H9 (cell line): ENCODE measurements at regions not wholly inside any gene's neighbourhood (a gene's known extent, or its start where the extent isn't known, plus 50 kb on each side); places are given as distances from the start of the nearest gene placed in this dataset.

Experiments used
- DNase-seq: peaks from one replicate; pipeline ENCODE4 v3.0.0-alpha.2; 2017
- H2AFZ ChIP-seq: one replicate; pipeline ENCODE4 v1.6.1; 2013; ENCODE audit warnings: mild to moderate bottlenecking, low read length, control low read depth, moderate library complexity
- H2AK5ac ChIP-seq: 2 replicates; pipeline ENCODE4 v1.6.1; 2013; ENCODE audit warnings: low read length, control low read depth, mixed read lengths; ENCODE audit not compliant: insufficient read length
- H2BK120ac ChIP-seq: one replicate; pipeline ENCODE4 v1.6.1; 2013; ENCODE audit warnings: low read depth, mild to moderate bottlenecking, low read length, control low read depth, inconsistent platforms; ENCODE audit not compliant: poor library complexity, severe bottlenecking
- H2BK12ac ChIP-seq: 2 replicates; pipeline ENCODE4 v1.6.1; 2013; ENCODE audit warnings: low read length, control low read depth, mixed read lengths, low read depth; ENCODE audit not compliant: insufficient read length
- H2BK15ac ChIP-seq: 2 replicates; pipeline ENCODE4 v1.6.1; 2013; ENCODE audit warnings: low read depth, low read length, control low read depth
- H2BK20ac ChIP-seq: one replicate; pipeline ENCODE4 v1.6.1; 2013; ENCODE audit warnings: low read depth, mild to moderate bottlenecking, low read length, control low read depth, inconsistent platforms; ENCODE audit not compliant: poor library complexity, severe bottlenecking
- H2BK5ac ChIP-seq: 2 replicates; pipeline ENCODE4 v1.6.1; 2013; ENCODE audit warnings: low read length, control low read depth, mixed read lengths; ENCODE audit not compliant: insufficient read length
- H3K14ac ChIP-seq: 2 replicates; pipeline ENCODE4 v1.6.1; 2013; ENCODE audit warnings: low read length, control low read depth; ENCODE audit not compliant: insufficient read depth
- H3K18ac ChIP-seq: 2 replicates; pipeline ENCODE4 v1.6.1; 2013; ENCODE audit warnings: low read depth, mild to moderate bottlenecking, mixed read lengths, low read length, control low read depth; ENCODE audit not compliant: insufficient read length
- H3K23ac ChIP-seq: 2 replicates; pipeline ENCODE4 v1.6.1; 2013; ENCODE audit warnings: low read length, control low read depth, mixed read lengths, low read depth; ENCODE audit not compliant: insufficient read length
- H3K23me2 ChIP-seq: 2 replicates; pipeline ENCODE4 v1.6.1; 2013; ENCODE audit warnings: low read depth, mild to moderate bottlenecking, mixed read lengths, low read length, control low read depth; ENCODE audit not compliant: insufficient read length, poor library complexity, severe bottlenecking
- H3K27ac ChIP-seq: 2 replicates; pipeline ENCODE4 v1.5.1; 2013; ENCODE audit warnings: low read length, control low read depth, mixed read lengths, low read depth; ENCODE audit not compliant: insufficient read length
- H3K27me3 ChIP-seq: 2 replicates; pipeline ENCODE4 v1.6.1; 2013; ENCODE audit warnings: low read length, control low read depth, inconsistent platforms; ENCODE audit not compliant: insufficient read depth
- H3K4ac ChIP-seq: 2 replicates; pipeline ENCODE4 v1.6.1; 2013; ENCODE audit warnings: low read depth, mild to moderate bottlenecking, control low read depth, inconsistent platforms, low read length, moderate library complexity
- H3K4me1 ChIP-seq: 2 replicates; pipeline ENCODE4 v1.6.1; 2013; ENCODE audit warnings: low read length, control low read depth, inconsistent platforms; ENCODE audit not compliant: insufficient read depth
- H3K4me2 ChIP-seq: 2 replicates; pipeline ENCODE4 v1.6.1; 2013; ENCODE audit warnings: low read length, control low read depth, mixed read lengths; ENCODE audit not compliant: insufficient read length, insufficient read depth
- H3K56ac ChIP-seq: 2 replicates; pipeline ENCODE4 v1.6.1; 2013; ENCODE audit warnings: low read depth, mild to moderate bottlenecking, mixed read lengths, low read length, control low read depth; ENCODE audit not compliant: insufficient read length
- H3K79me1 ChIP-seq: 2 replicates; pipeline ENCODE4 v1.6.1; 2013; ENCODE audit warnings: low read depth, mild to moderate bottlenecking, moderate library complexity, low read length, control low read depth, inconsistent platforms; ENCODE audit not compliant: insufficient read depth, poor library complexity, severe bottlenecking
- H3K79me2 ChIP-seq: 2 replicates; pipeline ENCODE4 v1.6.1; 2013; ENCODE audit warnings: low read length, control low read depth, inconsistent platforms; ENCODE audit not compliant: insufficient read depth
- H3K9ac ChIP-seq: 2 replicates; pipeline ENCODE4 v1.6.1; 2013; ENCODE audit warnings: low read length, control low read depth, mixed read lengths; ENCODE audit not compliant: insufficient read length; ENCODE audit errors: extremely low read depth
- H3K9me3 ChIP-seq: one replicate; pipeline ENCODE4 v1.6.1; 2013; ENCODE audit warnings: low read depth, low read length, inconsistent platforms; ENCODE audit not compliant: control insufficient read depth
- H3T11ph ChIP-seq: one replicate; pipeline ENCODE4 v1.6.1; 2013; ENCODE audit warnings: mild to moderate bottlenecking, low read length, control low read depth, inconsistent platforms
- H4K20me1 ChIP-seq: one replicate; pipeline ENCODE4 v1.6.1; 2013; ENCODE audit not compliant: control insufficient read depth, insufficient read length, insufficient read depth
- H4K5ac ChIP-seq: 2 replicates; pipeline ENCODE4 v1.6.1; 2013; ENCODE audit warnings: low read depth, mild to moderate bottlenecking, mixed read lengths, low read length, control low read depth; ENCODE audit not compliant: insufficient read length
- H4K8ac ChIP-seq: replicated peaks from 2 replicates; pipeline ENCODE4 v1.6.1; 2013; ENCODE audit warnings: low read length, control low read depth, mixed read lengths, low read depth; ENCODE audit not compliant: insufficient read length
- H4K91ac ChIP-seq: 2 replicates; pipeline ENCODE4 v1.6.1; 2013; ENCODE audit warnings: low read depth, mild to moderate bottlenecking, moderate library complexity, mixed read lengths, low read length, control low read depth; ENCODE audit not compliant: insufficient read length
- H3K27ac Mint-ChIP-seq, 3 experiments: 2 replicates in 2 of 3; 3 replicates in 1 of 3; pipeline ENCODE4 v1.8.0; 2020 to 2021; ENCODE audit warnings: mixed read lengths in 3 of 3, mild to moderate bottlenecking in 1 of 3, moderate library complexity in 1 of 3
- H3K27me3 Mint-ChIP-seq: 2 replicates; pipeline ENCODE4 v1.8.0; 2021; ENCODE audit warnings: low read depth, mild to moderate bottlenecking, moderate library complexity, mixed read lengths
- H3K36me3 Mint-ChIP-seq, 3 experiments: 2 replicates in 2 of 3; 3 replicates in 1 of 3; pipeline ENCODE4 v1.8.0; 2020 to 2021; ENCODE audit warnings: low read depth in 3 of 3, mixed read lengths in 3 of 3; ENCODE audit not compliant: insufficient read depth in 1 of 3
- H3K4me1 Mint-ChIP-seq, 2 experiments: 2 replicates each; pipeline ENCODE4 v1.8.0; 2020; ENCODE audit warnings: mixed read lengths in 2 of 2
- H3K4me3 Mint-ChIP-seq, 2 experiments: 2 replicates in 1 of 2; 3 replicates in 1 of 2; pipeline ENCODE4 v1.8.0; 2020 to 2021; ENCODE audit warnings: mild to moderate bottlenecking in 2 of 2, mixed read lengths in 2 of 2, moderate library complexity in 1 of 2
- H3K9me3 Mint-ChIP-seq, 2 experiments: 2 replicates in 1 of 2; 3 replicates in 1 of 2; pipeline ENCODE4 v1.8.0; 2020; ENCODE audit warnings: mild to moderate bottlenecking in 2 of 2, mixed read lengths in 2 of 2, moderate library complexity in 1 of 2
- WGBS: extraction: QIAGEN DNeasy Blood & Tissue Kit; methylation state at CpG from one replicate; pipeline ENCODE4 v1.1.7; 2013; ENCODE audit warnings: missing lambda C conversion rate, low lambda C conversion rate, mixed read lengths; ENCODE audit not compliant: insufficient read length; ENCODE audit errors: extremely low coverage; 5-methylcytosine and 5-hydroxymethylcytosine counted together
- TF ChIP-seq, protein P1 (sequence below): fragments of 200-600 bp; sonication (generic); conservative IDR thresholded peaks from 3 replicates; pipeline ENCODE4 v1.8.0; 2021; ENCODE audit warnings: antibody characterized with exemption, mild to moderate bottlenecking

DNA sequence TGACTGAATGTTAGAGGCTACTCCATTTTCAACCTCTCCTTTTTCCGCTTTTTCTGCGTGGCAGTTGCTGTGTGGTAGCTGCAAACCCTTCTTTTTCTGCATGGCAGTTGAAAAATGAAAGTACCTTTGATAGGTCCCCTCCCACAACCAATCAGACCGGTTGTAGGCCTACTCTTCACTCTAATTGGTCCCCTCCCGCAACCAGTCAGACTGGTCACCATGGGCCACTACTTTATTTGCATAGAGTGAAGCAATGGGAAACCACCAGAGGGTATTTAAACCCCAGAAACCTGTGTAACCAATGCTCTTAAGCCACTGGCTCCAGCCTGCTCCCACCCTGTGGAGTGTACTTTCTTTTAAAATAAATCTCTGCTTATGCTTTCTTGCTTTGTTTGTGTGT lies 877.8 kb downstream of the FAM133A start:
- WGBS: no CpG with 5 or more reads among the region's 4 CpGs
- H3K23me2 ChIP-seq: no peaks in the 10 kb centered on the region
- no peak overlapping the region for H3K4me2 ChIP-seq
- H2BK15ac ChIP-seq: no peak overlapping the region
- no peak overlapping the region for H3K27ac ChIP-seq
- H3K56ac ChIP-seq: no peak overlapping the region
- no peak overlapping the region for H3K4me3 Mint-ChIP-seq
- H2BK20ac ChIP-seq: no peak overlapping the region
- H2AFZ ChIP-seq: no peak overlapping the region
- H3K79me2 ChIP-seq: no peaks in the 10 kb centered on the region
- H3K4me1 ChIP-seq: no peaks in the 10 kb centered on the region
- H3K4ac ChIP-seq: no peak overlapping the region
- H3K27me3 ChIP-seq: no peaks in the 10 kb centered on the region
- H3K9me3 ChIP-seq: peaks cover 20% of the 10 kb centered on the region
- no peak overlapping the region for H3K14ac ChIP-seq
- H2BK5ac ChIP-seq: no peak overlapping the region
- no peak overlapping the region for H3K18ac ChIP-seq
- H4K5ac ChIP-seq: no peak overlapping the region
- no peak overlapping the region for H3K23ac ChIP-seq
- no peak overlapping the region for H2AK5ac ChIP-seq
- H3K9me3 Mint-ChIP-seq: peaks cover 23 to 24% of the 10 kb centered on the region in 2 experiments
- peaks cover 17 to 34% (median 30%) of the 10 kb centered on the region in 3 experiments for H3K36me3 Mint-ChIP-seq
- H4K91ac ChIP-seq: no peak overlapping the region
- no peaks in the 10 kb centered on the region for H3K79me1 ChIP-seq
- no peak overlapping the region for H2BK12ac ChIP-seq
- H3T11ph ChIP-seq: no peak overlapping the region
- H4K20me1 ChIP-seq: no peaks in the 10 kb centered on the region
- H3K9ac ChIP-seq: no peak overlapping the region
- H2BK120ac ChIP-seq: no peak overlapping the region
- no peak overlapping the region for H4K8ac ChIP-seq
- TF ChIP-seq, protein P1, sequence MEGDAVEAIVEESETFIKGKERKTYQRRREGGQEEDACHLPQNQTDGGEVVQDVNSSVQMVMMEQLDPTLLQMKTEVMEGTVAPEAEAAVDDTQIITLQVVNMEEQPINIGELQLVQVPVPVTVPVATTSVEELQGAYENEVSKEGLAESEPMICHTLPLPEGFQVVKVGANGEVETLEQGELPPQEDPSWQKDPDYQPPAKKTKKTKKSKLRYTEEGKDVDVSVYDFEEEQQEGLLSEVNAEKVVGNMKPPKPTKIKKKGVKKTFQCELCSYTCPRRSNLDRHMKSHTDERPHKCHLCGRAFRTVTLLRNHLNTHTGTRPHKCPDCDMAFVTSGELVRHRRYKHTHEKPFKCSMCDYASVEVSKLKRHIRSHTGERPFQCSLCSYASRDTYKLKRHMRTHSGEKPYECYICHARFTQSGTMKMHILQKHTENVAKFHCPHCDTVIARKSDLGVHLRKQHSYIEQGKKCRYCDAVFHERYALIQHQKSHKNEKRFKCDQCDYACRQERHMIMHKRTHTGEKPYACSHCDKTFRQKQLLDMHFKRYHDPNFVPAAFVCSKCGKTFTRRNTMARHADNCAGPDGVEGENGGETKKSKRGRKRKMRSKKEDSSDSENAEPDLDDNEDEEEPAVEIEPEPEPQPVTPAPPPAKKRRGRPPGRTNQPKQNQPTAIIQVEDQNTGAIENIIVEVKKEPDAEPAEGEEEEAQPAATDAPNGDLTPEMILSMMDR: no peak
- DNase-seq: no peak
- H3K4me1 Mint-ChIP-seq: peaks cover 0 to 7% of the 10 kb centered on the region in 2 experiments; a peak in 3 of 4 replicates
- no peak overlapping the region for H3K27ac Mint-ChIP-seq
- no peaks in the 10 kb centered on the region for H3K27me3 Mint-ChIP-seq
